ENCODE measurements at regions not wholly inside any gene's neighbourhood (a gene's known extent, or its start where the extent isn't known, plus 50 kb on each side); places are given as distances from the start of the nearest gene placed in this dataset.

GRCh38 chr21:35171385-35171784 lies 122.3 kb upstream of the RUNX1 start:
- H3K4me3 ChIP-seq (ENCODE audit: low read depth, low read length), result no peak overlapping the region
- DNase-seq (ENCODE audit: low read depth), result no peak
- TF ChIP-seq CTCF (IDR thresholded peaks at IDR 0.05; ENCODE audit: low read depth, low read length) (no peak), MYC (IDR thresholded peaks at IDR 0.05; ENCODE audit: low read depth, low read length) (no peak), POLR2A (IDR thresholded peaks at IDR 0.05; ENCODE audit: extremely low read depth, insufficient read length) (no peak)
- TF ChIP-seq, protein P1, sequence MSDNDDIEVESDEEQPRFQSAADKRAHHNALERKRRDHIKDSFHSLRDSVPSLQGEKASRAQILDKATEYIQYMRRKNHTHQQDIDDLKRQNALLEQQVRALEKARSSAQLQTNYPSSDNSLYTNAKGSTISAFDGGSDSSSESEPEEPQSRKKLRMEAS (IDR thresholded peaks at IDR 0.05; ENCODE audit: low read depth, low read length), result no peak

DNA sequence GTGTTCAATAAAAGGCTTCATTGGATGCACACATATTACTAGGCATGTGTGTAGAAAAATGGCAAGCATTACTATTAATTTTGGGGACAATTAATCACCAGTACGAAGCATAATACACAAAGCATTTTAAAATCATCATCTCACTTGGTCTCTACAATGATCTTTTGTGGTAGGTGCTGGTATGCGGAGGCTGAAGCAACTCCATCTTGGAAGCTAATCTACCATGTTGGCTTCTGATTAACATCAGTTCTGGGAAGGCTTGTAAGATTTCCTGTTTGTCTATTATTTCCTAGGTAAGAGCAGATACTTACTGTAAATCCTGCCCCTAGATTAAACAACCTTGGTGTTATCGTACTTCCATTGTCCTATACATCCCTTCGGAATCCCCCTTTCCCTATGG lies 121.7 kb upstream of the RUNX1 start:
- no peak for TF ChIP-seq CTCF (IDR thresholded peaks at IDR 0.05; ENCODE audit: low read depth, low read length)
- TF ChIP-seq, protein P1 (IDR thresholded peaks at IDR 0.05; ENCODE audit: low read depth, low read length), result no peak
- no peak for TF ChIP-seq MYC (IDR thresholded peaks at IDR 0.05; ENCODE audit: low read depth, low read length)
- TF ChIP-seq POLR2A (IDR thresholded peaks at IDR 0.05; ENCODE audit: extremely low read depth, insufficient read length), result no peak
- no peak overlapping the region for H3K4me3 ChIP-seq (ENCODE audit: low read depth, low read length)
- DNase-seq (ENCODE audit: low read depth), result no peak

DNA sequence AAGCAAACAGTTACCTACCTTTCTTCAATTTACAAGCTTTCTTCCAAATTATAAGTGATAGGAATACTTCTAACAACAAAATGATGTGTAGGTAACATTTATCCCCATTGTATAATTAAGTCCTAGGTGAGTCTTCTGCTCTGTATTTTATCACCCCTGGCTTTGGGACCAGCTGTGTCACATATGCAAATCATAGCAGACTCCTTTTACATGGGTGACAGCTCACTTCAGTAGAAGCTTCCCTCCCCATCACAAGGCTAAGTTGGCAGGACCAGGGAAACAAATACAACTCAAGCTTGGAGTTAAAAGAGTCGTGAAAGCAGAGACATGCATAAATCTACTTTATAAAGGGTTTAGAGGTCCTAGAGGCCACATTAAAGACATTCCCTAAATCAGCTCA lies 121.1 kb upstream of the RUNX1 start:
- TF ChIP-seq, protein P1 (IDR thresholded peaks at IDR 0.05; ENCODE audit: low read depth, low read length), result no peak
- TF ChIP-seq MYC (IDR thresholded peaks at IDR 0.05; ENCODE audit: low read depth, low read length), result no peak
- TF ChIP-seq POLR2A (IDR thresholded peaks at IDR 0.05; ENCODE audit: extremely low read depth, insufficient read length), result no peak
- TF ChIP-seq CTCF (IDR thresholded peaks at IDR 0.05; ENCODE audit: low read depth, low read length), result no peak
- DNase-seq (ENCODE audit: low read depth), result no peak
- no peak overlapping the region for H3K4me3 ChIP-seq (ENCODE audit: low read depth, low read length)

- no peak for DNase-seq (ENCODE audit: low read depth)
- TF ChIP-seq, protein P1 (IDR thresholded peaks at IDR 0.05; ENCODE audit: low read depth, low read length), result no peak
- H3K4me3 ChIP-seq (ENCODE audit: low read depth, low read length), result no peak overlapping the region
These were observed 120.5 kb upstream of the RUNX1 start for GRCh38 chr21:35169574-35169973.

DNA sequence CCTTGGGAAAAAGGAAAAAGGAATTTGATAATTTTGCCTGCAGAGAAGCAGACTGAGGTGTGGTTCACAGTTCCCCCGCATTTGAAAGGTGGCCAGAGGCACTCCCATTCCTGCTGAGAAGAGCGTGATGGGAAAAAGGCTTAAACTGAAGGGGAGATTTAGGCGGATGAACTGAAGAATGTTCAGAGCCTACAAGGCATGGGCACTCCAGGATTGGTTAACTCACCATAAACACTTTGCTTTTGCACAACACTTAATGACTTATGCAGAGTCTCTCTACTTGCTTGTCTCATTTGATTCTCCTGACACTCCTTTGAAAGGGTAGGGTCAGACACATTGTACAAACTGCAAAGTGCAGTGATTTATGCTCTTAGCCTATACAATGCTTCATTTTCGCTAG lies 119.6 kb upstream of the RUNX1 start:
- DNase-seq (ENCODE audit: low read depth), result no peak
- H3K4me3 ChIP-seq (ENCODE audit: low read depth, low read length), result no peak overlapping the region
- TF ChIP-seq CTCF (IDR thresholded peaks at IDR 0.05; ENCODE audit: low read depth, low read length), result no peak
- no peak for TF ChIP-seq MYC (IDR thresholded peaks at IDR 0.05; ENCODE audit: low read depth, low read length)
- TF ChIP-seq, protein P1 (IDR thresholded peaks at IDR 0.05; ENCODE audit: low read depth, low read length), result no peak
- no peak for TF ChIP-seq POLR2A (IDR thresholded peaks at IDR 0.05; ENCODE audit: extremely low read depth, insufficient read length)

GRCh38 chr21:35164971-35165483 lies 115.9 kb upstream of the RUNX1 start:
- DNase-seq (ENCODE audit: low read depth), result no peak
- TF ChIP-seq CTCF (IDR thresholded peaks at IDR 0.05; ENCODE audit: low read depth, low read length) (no peak), MYC (IDR thresholded peaks at IDR 0.05; ENCODE audit: low read depth, low read length) (no peak), POLR2A (IDR thresholded peaks at IDR 0.05; ENCODE audit: extremely low read depth, insufficient read length) (no peak)
- TF ChIP-seq, protein P1 (IDR thresholded peaks at IDR 0.05; ENCODE audit: low read depth, low read length), result no peak

More at GRCh38 chr21:35164971-35165483, 115.9 kb upstream of the RUNX1 start:
- H3K4me3 ChIP-seq (ENCODE audit: low read depth, low read length), result no peak overlapping the region
